ENCODE measurements at regions not wholly inside any gene's neighbourhood (a gene's known extent, or its start where the extent isn't known, plus 50 kb on each side); places are given as distances from the start of the nearest gene placed in this dataset.

DNA sequence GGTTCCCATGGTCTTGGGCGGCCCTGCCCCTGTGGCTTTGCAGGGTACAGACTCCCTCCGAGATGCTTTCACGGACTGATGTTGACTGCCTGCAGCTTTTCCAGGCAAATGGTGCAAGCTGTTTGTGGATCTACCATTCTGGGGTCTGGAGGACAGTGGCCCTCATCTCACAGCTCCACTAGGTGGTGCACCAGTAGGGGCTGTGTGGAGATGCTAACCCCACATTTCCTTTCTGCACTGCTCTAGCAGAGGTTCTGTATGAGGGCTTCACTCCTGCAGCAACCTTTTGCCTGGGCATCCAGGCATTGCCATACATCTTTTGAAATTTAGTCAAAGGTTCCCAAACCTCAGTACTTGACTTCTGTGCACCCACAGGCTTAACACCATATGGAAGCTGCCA, 176.1 kb downstream of the DCAF12L1 start:
- TF ChIP-seq CTCF (conservative IDR thresholded peaks at IDR 0.05; ENCODE audit: low read length) (no peak), EZH2phosphoT487 (IDR thresholded peaks at IDR 0.05; ENCODE audit: borderline replicate concordance, low read depth, low read length) (no peak)
